ENCODE measurements at regions not wholly inside any gene's neighbourhood (a gene's known extent, or its start where the extent isn't known, plus 50 kb on each side); places are given as distances from the start of the nearest gene placed in this dataset.

GRCh38 chrX:69066966-69067525 lies 98.2 kb downstream of the PJA1 start:
- H2AK5ac ChIP-seq (ENCODE audit: low read length) = no peak overlapping the region
- no peak overlapping the region for H2BK120ac ChIP-seq (ENCODE audit: insufficient read depth, low read length, poor library complexity)
- peak in 1 of 2 donors; percentile 28 for DNase-seq
- H3K27ac ChIP-seq (ENCODE audit: low read depth, low read length) = no peak overlapping the region
- H2BK12ac ChIP-seq (ENCODE audit: low read length) = no peak overlapping the region
- WGBS (ENCODE audit: extremely low coverage, insufficient coverage, insufficient read length) = no CpG with 5 or more reads among the region's 4 CpGs
- peaks cover 3% of the 10 kb centered on the region for H3K79me1 ChIP-seq (ENCODE audit: low read length)
- H3K9ac ChIP-seq (ENCODE audit: low read length) = no peak overlapping the region
- no peak overlapping the region for H3K14ac ChIP-seq (ENCODE audit: low read length)
- no peak overlapping the region for H4K8ac ChIP-seq (ENCODE audit: low read depth, low read length)
- H4K12ac ChIP-seq (ENCODE audit: low read depth, low read length) = no peak overlapping the region
- peak overlapping the region; percentile 32 for H4K91ac ChIP-seq (ENCODE audit: low read depth, low read length)
- H3K27me3 ChIP-seq (ENCODE audit: insufficient read depth, low read length) = no peaks in the 10 kb centered on the region
- H2AFZ ChIP-seq (ENCODE audit: insufficient read depth, low read length, poor library complexity) = no peak overlapping the region
- H3K4me1 ChIP-seq (ENCODE audit: control insufficient read depth in 1 of 2, insufficient read depth in 2 of 2, low read length in 2 of 2) = peaks cover 6 to 14% of the 10 kb centered on the region in 2 experiments
- H3K4me3 ChIP-seq (ENCODE audit: low read depth, low read length) = no peak overlapping the region
- H3K18ac ChIP-seq (ENCODE audit: low read length) = no peak overlapping the region
- H3K9me3 ChIP-seq (ENCODE audit: insufficient read depth, low read depth, low read length) = no peaks in the 10 kb centered on the region
- H3K79me2 ChIP-seq (ENCODE audit: control insufficient read depth, insufficient read depth, low read length, poor library complexity) = no peaks in the 10 kb centered on the region
- no peak overlapping the region for H3K4me2 ChIP-seq (ENCODE audit: low read length)
- H3K36me3 ChIP-seq (ENCODE audit: control insufficient read depth in 1 of 2, insufficient read depth in 2 of 2, low read length in 2 of 2) = no peaks in the 10 kb centered on the region
- H3K4ac ChIP-seq (ENCODE audit: low read depth, low read length) = no peak overlapping the region
- H2BK5ac ChIP-seq (ENCODE audit: low read depth, low read length, poor library complexity) = no peak overlapping the region
- no peak overlapping the region for H3K23ac ChIP-seq (ENCODE audit: low read length)

- Histone ChIP-seq H3K4me3 (ENCODE audit: low read depth, low read length) (no peak overlapping the region), H3K14ac (ENCODE audit: low read length) (no peak overlapping the region), H3K9me3 (ENCODE audit: insufficient read depth, low read depth, low read length) (no peaks in the 10 kb centered on the region), H2AFZ (ENCODE audit: insufficient read depth, low read length, poor library complexity) (no peak overlapping the region), H3K79me2 (ENCODE audit: control insufficient read depth, insufficient read depth, low read length, poor library complexity) (no peaks in the 10 kb centered on the region), H3K4me2 (ENCODE audit: low read length) (no peak overlapping the region), H3K18ac (ENCODE audit: low read length) (no peak overlapping the region), H4K91ac (ENCODE audit: low read depth, low read length) (no peak overlapping the region), H3K27ac (ENCODE audit: low read depth, low read length) (no peak overlapping the region), H3K4me1 (ENCODE audit: control insufficient read depth in 1 of 2, insufficient read depth in 2 of 2, low read length in 2 of 2) (peaks cover 6 to 14% of the 10 kb centered on the region in 2 experiments), H2BK120ac (ENCODE audit: insufficient read depth, low read length, poor library complexity) (no peak overlapping the region), H3K27me3 (ENCODE audit: insufficient read depth, low read length) (no peaks in the 10 kb centered on the region), H3K9ac (ENCODE audit: low read length) (no peak overlapping the region), H3K4ac (ENCODE audit: low read depth, low read length) (no peak overlapping the region), H2BK5ac (ENCODE audit: low read depth, low read length, poor library complexity) (no peak overlapping the region), H3K23ac (ENCODE audit: low read length) (no peak overlapping the region), H4K8ac (ENCODE audit: low read depth, low read length) (no peak overlapping the region), H3K79me1 (ENCODE audit: low read length) (peaks cover 3% of the 10 kb centered on the region), H2AK5ac (ENCODE audit: low read length) (no peak overlapping the region), H2BK12ac (ENCODE audit: low read length) (no peak overlapping the region), H3K36me3 (ENCODE audit: control insufficient read depth in 1 of 2, insufficient read depth in 2 of 2, low read length in 2 of 2) (no peaks in the 10 kb centered on the region), H4K12ac (ENCODE audit: low read depth, low read length) (no peak overlapping the region)
- no CpG with 5 or more reads among the region's 7 CpGs for WGBS (ENCODE audit: extremely low coverage, insufficient coverage, insufficient read length)
- DNase-seq = no peak
Observed at GRCh38 chrX:69066021-69066757, 99.1 kb downstream of the PJA1 start.

- Histone ChIP-seq H3K4me2 (ENCODE audit: low read length) (no peak overlapping the region), H2AFZ (ENCODE audit: insufficient read depth, low read length, poor library complexity) (no peak overlapping the region), H4K91ac (ENCODE audit: low read depth, low read length) (no peak overlapping the region), H2AK5ac (ENCODE audit: low read length) (no peak overlapping the region), H4K8ac (ENCODE audit: low read depth, low read length) (no peak overlapping the region), H3K27me3 (ENCODE audit: insufficient read depth, low read length) (no peaks in the 10 kb centered on the region), H3K18ac (ENCODE audit: low read length) (no peak overlapping the region), H3K4me1 (ENCODE audit: control insufficient read depth in 1 of 2, insufficient read depth in 2 of 2, low read length in 2 of 2) (peaks cover 6 to 15% of the 10 kb centered on the region in 2 experiments), H3K4me3 (ENCODE audit: low read depth, low read length) (no peak overlapping the region), H3K27ac (ENCODE audit: low read depth, low read length) (no peak overlapping the region), H3K9ac (ENCODE audit: low read length) (no peak overlapping the region), H3K14ac (ENCODE audit: low read length) (no peak overlapping the region), H3K4ac (ENCODE audit: low read depth, low read length) (no peak overlapping the region), H2BK5ac (ENCODE audit: low read depth, low read length, poor library complexity) (no peak overlapping the region), H3K23ac (ENCODE audit: low read length) (no peak overlapping the region), H3K9me3 (ENCODE audit: insufficient read depth, low read depth, low read length) (no peaks in the 10 kb centered on the region), H3K79me2 (ENCODE audit: control insufficient read depth, insufficient read depth, low read length, poor library complexity) (no peaks in the 10 kb centered on the region), H3K36me3 (ENCODE audit: control insufficient read depth in 1 of 2, insufficient read depth in 2 of 2, low read length in 2 of 2) (no peaks in the 10 kb centered on the region), H3K79me1 (ENCODE audit: low read length) (peaks cover 3% of the 10 kb centered on the region), H2BK120ac (ENCODE audit: insufficient read depth, low read length, poor library complexity) (no peak overlapping the region), H4K12ac (ENCODE audit: low read depth, low read length) (no peak overlapping the region), H2BK12ac (ENCODE audit: low read length) (no peak overlapping the region)
- DNase-seq = no peak
- no CpG with 5 or more reads among the region's 1 CpG for WGBS (ENCODE audit: extremely low coverage, insufficient coverage, insufficient read length)
Observed at GRCh38 chrX:69065451-69065850, 99.8 kb downstream of the PJA1 start.

DNA sequence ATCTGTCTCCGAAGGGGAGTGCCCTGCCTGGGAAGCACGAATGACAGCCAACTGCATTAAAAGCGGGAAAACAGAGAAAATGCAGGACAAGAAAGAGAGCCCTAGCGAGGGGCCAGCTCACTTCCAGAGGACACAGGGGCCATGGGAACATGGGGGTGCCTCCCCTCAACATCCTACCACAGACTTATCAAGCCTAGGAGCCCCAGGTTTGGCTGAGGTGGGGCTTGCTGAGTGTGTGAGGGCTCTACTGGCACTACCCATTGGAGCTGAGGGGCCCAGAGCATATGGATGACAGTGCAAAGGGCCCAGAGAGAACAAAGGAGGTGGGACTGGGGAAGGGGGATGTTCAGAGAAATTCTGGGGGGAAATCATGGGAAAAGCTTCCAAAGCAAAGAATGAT lies 101.8 kb downstream of the PJA1 start:
- WGBS (ENCODE audit: extremely low coverage, insufficient coverage, insufficient read length) = no CpG with 5 or more reads among the region's 4 CpGs

More for the DNA sequence above, 101.8 kb downstream of the PJA1 start:
- H3K27me3 ChIP-seq (ENCODE audit: insufficient read depth, low read length) = no peaks in the 10 kb centered on the region
- no peak overlapping the region for H3K9ac ChIP-seq (ENCODE audit: low read length)
- no peak overlapping the region for H3K4ac ChIP-seq (ENCODE audit: low read depth, low read length)
- H3K27ac ChIP-seq (ENCODE audit: low read depth, low read length) = no peak overlapping the region
- no peak overlapping the region for H4K12ac ChIP-seq (ENCODE audit: low read depth, low read length)
- H2BK5ac ChIP-seq (ENCODE audit: low read depth, low read length, poor library complexity) = no peak overlapping the region
- peaks cover 6 to 15% of the 10 kb centered on the region in 2 experiments for H3K4me1 ChIP-seq (ENCODE audit: control insufficient read depth in 1 of 2, insufficient read depth in 2 of 2, low read length in 2 of 2)
- no peak overlapping the region for H2BK120ac ChIP-seq (ENCODE audit: insufficient read depth, low read length, poor library complexity)
- no peak overlapping the region for H2AK5ac ChIP-seq (ENCODE audit: low read length)
- no peak overlapping the region for H3K4me3 ChIP-seq (ENCODE audit: low read depth, low read length)
- no peak overlapping the region for H3K4me2 ChIP-seq (ENCODE audit: low read length)
- H3K79me2 ChIP-seq (ENCODE audit: control insufficient read depth, insufficient read depth, low read length, poor library complexity) = no peaks in the 10 kb centered on the region
- no peak overlapping the region for H3K14ac ChIP-seq (ENCODE audit: low read length)
- H3K18ac ChIP-seq (ENCODE audit: low read length) = no peak overlapping the region
- H4K8ac ChIP-seq (ENCODE audit: low read depth, low read length) = no peak overlapping the region
- DNase-seq = no peak
- H4K91ac ChIP-seq (ENCODE audit: low read depth, low read length) = no peak overlapping the region
- peaks cover 3% of the 10 kb centered on the region for H3K79me1 ChIP-seq (ENCODE audit: low read length)
- H2BK12ac ChIP-seq (ENCODE audit: low read length) = no peak overlapping the region
- H3K36me3 ChIP-seq (ENCODE audit: control insufficient read depth in 1 of 2, insufficient read depth in 2 of 2, low read length in 2 of 2) = no peaks in the 10 kb centered on the region
- H2AFZ ChIP-seq (ENCODE audit: insufficient read depth, low read length, poor library complexity) = no peak overlapping the region
- no peak overlapping the region for H3K23ac ChIP-seq (ENCODE audit: low read length)
- no peaks in the 10 kb centered on the region for H3K9me3 ChIP-seq (ENCODE audit: insufficient read depth, low read depth, low read length)
